SK-N-MC (cell line): ENCODE measurements at regions not wholly inside any gene's neighbourhood (a gene's known extent, or its start where the extent isn't known, plus 50 kb on each side); places are given as distances from the start of the nearest gene placed in this dataset.

Experiments
- EZH2 ChIP-seq: fragments of 200-600 bp; sonication (generic); IDR thresholded peaks from one replicate; pipeline ENCODE4 v1.6.1; 2017; ENCODE audit warnings: antibody characterized with exemption
- POLR2AphosphoS5 ChIP-seq: IDR thresholded peaks from 2 replicates; pipeline ENCODE4 v1.6.1; 2012; ENCODE audit warnings: mild to moderate bottlenecking, low read depth, low read length, borderline replicate concordance

GRCh38 chr5:82827651-82828050 is 249.5 kb downstream of the TMEM167A start:
- TF ChIP-seq POLR2AphosphoS5 (no peak), EZH2 (no peak)
